GM12892 (cell line): ENCODE measurements at regions not wholly inside any gene's neighbourhood (a gene's known extent, or its start where the extent isn't known, plus 50 kb on each side); places are given as distances from the start of the nearest gene placed in this dataset.

ENCODE experiments used
- DNase-seq: peaks from one replicate; pipeline ENCODE4 v3.0.0; 2011; ENCODE audit not compliant: insufficient read length
- FAIRE-seq: peaks from 2 replicates; lab custom pipeline; 2011; peaks lifted over from hg19 to GRCh38; lab: Jason Lieb, UNC
- POLR2A ChIP-seq: IDR thresholded peaks from 2 replicates; pipeline ENCODE4 v1.6.1; 2011; ENCODE audit warnings: low read depth, low read length, control low read depth
- POLR2AphosphoS5 ChIP-seq: IDR thresholded peaks from 2 replicates; pipeline ENCODE4 v1.6.1; 2011; ENCODE audit warnings: low read depth, low read length, control low read depth
- TAF1 ChIP-seq: IDR thresholded peaks from 2 replicates; pipeline ENCODE4 v1.6.1; 2011; ENCODE audit warnings: low read depth, mild to moderate bottlenecking, control low read depth, low read length, borderline replicate concordance

DNA sequence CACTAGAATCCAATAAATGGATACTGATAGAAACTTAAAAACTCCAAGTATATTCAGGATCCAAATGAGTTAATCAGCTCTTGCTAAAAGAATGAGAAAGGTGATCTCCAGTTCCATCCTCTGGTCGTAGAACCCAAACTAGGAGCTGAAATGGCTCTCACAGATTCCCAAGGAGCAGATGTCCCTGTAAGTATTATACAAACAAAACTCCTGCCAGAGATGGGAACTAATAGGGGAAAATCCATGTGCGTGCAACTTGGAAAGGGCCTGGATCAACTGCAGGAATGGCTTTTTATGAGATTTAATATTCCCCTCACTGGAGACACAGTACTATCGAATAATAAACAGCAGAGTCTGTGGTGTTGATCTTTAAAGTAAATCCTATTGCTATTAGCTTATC is 309.2 kb upstream of the TBX3 start:
- FAIRE-seq (no peak), DNase-seq (no peak)
- TF ChIP-seq POLR2A (no peak), POLR2AphosphoS5 (no peak)

DNA sequence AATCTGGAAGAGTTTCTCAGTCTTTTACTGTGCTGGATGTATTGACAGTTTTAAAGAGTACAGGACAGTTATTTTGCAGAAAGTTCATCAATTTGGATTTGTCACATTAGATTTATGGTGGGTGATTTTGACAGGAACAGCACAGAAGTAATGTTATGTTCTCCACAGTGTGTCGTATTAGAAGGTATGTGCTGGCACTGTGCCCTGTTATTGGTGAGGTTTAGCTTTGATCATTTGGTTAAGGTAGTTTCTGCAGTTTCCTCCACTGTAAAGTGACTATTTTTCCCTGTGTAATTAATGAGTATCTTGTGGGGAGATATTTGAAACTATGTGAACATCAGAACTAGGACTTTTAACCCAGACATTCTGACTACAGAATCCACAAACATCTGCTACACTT is 308.5 kb upstream of the TBX3 start:
- TF ChIP-seq POLR2AphosphoS5 (no peak), POLR2A (no peak), TAF1 (no peak)
- FAIRE-seq: no peak
- no peak for DNase-seq

DNA sequence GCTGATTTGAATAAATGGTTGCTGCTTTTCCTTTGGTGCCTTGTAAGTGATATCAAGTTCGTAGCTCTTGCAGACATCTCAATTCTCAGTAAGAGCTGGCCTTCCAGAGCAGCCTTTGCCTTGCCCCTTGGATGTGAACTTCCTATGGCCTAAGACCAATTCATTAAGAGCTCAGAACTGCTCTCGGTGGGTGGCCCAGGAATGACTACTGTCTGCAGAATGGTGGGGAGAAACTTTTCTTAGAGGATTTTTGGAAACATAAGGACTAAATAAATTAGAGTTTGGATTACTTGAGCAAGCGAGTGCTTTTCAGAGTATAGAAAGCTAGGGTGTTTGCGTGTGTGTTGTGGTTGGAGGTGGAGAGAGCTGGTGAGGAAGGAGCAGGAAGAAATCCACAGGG is 306.4 kb upstream of the TBX3 start:
- FAIRE-seq: no peak
- TF ChIP-seq POLR2AphosphoS5 (no peak), POLR2A (no peak)

DNA sequence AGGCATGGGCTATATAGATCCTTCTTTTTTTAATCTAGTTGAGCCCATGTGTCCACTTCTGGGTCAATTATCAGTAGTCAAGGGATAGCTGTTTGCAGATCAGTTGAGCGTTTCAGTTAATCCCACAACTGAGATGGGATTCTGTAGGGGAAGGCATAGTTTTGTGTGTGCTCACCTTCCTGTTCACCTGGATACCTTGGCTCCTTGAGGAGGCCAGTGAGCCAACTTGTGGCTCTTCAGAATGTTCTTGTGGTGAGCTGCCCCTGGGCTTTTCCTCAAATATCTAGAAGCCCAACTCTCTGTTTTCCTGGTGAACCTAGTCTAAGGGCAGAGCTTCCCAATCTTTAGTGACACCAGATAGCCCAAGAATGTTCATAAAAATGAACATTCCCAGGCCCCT is 302.9 kb upstream of the TBX3 start:
- no peak for FAIRE-seq

More for the DNA sequence above, 306.4 kb upstream of the TBX3 start:
- no peak for DNase-seq

DNA sequence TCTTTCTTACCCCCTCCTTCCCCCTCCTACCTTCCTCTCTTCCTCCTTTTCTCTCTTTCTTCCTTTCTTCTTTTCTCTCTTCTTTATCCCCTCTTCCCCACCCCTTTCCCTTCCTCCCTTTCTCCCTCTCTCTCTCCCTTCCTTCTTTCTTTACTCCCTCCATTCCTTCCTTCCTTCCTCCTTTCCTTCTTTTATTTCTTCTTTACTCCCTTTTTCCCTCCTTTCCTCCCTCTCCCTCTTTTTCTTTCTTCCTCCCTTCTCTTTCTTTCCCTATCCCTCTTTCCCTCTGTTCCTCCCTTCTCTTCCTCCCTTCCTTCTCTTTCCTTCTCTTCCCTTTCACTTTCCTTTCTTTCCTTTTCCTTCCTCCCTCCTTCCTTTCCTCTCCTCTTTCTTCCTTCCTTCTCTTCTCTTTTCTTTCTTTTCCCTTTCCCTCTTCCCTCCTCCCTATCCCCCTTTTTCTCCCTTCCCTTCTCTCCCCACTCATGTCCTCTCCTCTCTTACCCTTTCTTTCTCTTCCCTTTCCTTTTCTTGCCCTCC is 302.3 kb upstream of the TBX3 start:
- FAIRE-seq: no peak
- TF ChIP-seq POLR2A (no peak), POLR2AphosphoS5 (no peak), TAF1 (no peak)
- no peak for DNase-seq

More for the DNA sequence above, 302.9 kb upstream of the TBX3 start:
- TF ChIP-seq POLR2AphosphoS5 (no peak), TAF1 (no peak), POLR2A (no peak)
- no peak for DNase-seq

DNA sequence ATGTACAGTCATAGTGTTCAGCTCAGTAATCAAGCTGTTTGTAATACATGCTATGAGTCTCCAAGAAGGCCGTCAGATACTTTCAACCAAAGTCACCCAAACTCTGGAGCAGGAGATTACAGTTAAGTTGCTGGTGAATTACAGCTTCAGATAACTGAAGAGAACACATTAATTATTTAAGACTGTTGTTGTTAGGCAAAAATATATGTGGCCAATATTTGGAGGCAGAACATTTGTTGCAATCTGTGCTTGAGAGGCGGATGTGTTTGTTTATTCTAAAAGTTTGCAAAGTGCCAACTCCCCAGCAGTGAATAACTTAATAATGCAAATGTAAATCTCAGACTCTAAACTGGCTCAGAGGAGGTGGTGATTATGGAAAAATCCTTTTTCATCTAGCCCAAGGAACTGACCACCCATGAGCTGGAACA is 300.7 kb upstream of the TBX3 start:
- no peak for DNase-seq
- TF ChIP-seq POLR2AphosphoS5: no peak
- TF ChIP-seq POLR2A: no peak
- no peak for TF ChIP-seq TAF1
- no peak for FAIRE-seq

DNA sequence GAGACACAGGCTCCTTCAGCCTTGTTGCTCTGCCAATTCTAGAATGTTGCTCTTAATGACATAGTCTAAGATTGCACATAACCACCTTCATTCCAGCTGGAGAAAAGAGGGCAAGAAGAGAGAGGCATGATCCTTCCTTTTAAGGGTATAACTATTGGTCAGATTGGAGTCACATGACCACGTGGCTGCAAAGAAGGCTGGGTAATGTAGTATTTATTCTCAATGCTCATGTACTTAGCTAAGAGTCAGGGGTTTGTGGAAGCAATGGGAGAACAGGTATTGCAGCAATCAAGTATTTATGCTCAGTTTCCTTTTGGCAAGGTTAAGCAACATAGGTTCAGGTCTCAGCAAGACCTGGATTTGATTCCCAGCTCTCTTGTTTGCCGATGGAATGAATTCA is 298.8 kb upstream of the TBX3 start:
- DNase-seq (no peak), FAIRE-seq (no peak)
- TF ChIP-seq POLR2A (no peak), POLR2AphosphoS5 (no peak)

DNA sequence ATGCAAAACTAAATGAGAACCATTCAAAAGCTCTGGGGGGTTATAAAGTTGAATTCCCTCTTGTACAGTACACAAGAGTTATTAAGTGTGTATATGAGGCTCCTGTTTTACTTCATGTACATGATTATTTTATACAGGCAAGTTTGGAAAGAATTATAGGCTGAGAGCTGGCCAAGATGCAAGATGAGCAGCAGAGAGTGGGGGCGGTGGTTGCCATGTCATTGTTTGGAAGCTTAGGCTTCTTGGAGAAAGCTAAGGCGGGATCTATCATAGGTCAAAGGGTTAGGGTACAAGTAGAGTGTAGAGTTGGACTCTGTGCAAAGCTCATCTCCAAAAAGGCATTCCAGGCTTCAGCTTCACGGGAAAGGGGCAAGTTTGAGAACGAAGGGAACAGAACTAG is 297.1 kb upstream of the TBX3 start:
- no peak for FAIRE-seq
- DNase-seq: no peak
- TF ChIP-seq POLR2AphosphoS5 (no peak), TAF1 (no peak), POLR2A (no peak)

DNA sequence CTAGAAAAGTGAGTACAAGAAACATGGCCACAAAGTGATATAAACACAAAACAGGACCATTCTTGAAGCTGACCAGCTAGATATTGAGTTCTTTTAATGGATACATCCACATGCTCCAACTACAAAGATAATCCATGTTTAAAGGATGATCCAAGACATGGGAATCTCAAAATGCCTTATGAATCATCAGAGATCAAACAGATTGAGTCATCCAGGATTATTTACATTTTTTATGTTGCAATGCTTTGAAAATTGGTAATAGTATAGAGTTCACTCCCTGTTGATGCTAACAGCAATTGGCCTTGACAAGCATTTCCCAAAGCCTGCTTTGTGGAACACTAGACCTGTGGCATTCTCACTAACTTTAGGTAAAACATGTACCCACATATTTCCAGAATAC is 293.0 kb upstream of the TBX3 start:
- DNase-seq (no peak), FAIRE-seq (no peak)
- TF ChIP-seq TAF1 (no peak), POLR2AphosphoS5 (no peak), POLR2A (no peak)

DNA sequence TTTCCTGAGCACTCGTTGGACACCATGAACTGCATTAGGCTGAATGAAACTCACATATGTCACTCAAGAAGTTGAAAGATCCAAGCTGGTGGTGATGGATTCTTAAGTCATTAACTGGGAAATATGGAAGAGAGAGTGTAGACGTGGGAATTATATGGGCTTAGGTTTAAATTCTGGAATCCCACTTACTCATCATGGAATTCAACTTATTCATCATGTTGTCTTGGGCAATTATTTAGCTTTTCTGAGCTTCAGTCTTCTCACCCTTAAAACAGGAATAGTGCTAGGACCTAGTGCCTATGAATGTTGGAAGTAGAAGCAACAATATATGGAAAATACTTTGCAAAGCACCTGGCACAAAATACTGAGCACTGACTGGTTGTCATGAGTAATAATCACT is 292.4 kb upstream of the TBX3 start:
- TF ChIP-seq TAF1 (no peak), POLR2A (no peak), POLR2AphosphoS5 (no peak)
- FAIRE-seq (no peak), DNase-seq (no peak)

DNA sequence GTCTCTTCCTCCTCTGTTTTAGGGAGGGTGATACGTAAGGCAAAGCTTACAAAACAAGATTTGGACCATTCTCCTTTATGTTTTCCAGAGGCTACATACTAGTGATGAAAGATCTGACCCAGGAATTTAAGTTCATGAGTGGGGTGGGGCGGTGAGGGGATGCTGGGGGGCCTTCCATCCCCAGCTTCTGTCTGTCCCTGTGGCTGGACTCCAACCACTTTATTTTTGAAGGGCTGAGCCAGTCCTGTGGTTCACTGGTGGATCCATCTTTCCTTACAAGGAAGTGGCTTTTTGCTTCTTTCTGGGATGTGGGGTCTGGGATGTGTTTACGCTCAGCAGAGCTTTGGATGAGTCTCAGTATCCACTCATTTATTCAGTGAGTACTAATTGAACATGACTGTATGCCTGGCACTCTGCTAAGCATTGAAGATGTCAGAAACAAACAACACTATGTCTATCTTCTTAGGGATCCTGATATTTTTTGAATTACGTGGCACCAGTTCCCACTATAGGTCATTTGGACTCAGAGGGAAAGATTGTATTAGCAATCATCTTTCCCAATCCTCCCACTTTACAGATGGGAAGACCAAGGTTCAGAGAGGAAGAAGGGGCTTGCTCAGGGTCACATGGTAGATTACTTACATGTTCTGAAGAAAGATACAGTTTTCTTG is 291.8 kb upstream of the TBX3 start:
- no peak for FAIRE-seq
- no peak for DNase-seq
- TF ChIP-seq POLR2AphosphoS5 (no peak), TAF1 (no peak), POLR2A (no peak)

DNA sequence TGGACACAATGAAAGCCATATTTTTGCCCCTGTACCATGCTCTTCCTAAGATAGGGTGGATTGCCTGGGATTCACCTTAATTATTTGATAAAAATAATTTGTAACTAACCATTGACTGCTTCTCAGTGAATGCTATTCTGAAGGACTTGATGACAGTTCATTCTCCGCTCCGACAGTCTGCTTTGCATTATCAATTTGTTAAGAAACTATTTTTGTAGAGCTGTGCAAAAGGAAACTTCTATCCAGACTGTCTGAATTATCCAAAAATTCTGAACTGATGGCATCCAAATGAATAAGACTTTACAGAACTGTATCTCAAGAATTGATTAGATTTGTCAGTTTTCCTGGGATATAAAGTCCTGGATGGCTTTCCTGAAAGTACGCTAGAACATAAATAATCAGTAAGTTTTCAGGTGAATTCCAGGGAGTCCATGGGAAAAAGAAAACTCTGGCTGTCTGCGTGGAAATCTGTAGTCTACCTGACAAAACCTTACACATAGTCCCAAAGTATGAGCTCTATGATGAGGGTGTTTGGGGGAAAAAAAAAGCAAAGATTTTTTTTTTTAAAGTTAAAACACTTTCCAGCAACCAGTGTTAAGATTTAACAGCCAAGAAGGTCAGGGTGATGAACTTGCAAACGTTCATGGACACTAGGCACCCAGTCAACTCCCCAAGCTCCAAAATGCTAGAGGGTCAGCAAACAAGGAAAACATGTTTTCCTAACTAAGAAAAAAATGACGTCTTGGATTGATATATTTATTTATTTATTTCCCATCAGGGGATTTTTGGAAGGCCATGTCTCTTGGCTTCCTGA is 291.1 kb upstream of the TBX3 start:
- FAIRE-seq: no peak
- TF ChIP-seq POLR2AphosphoS5: no peak
- no peak for TF ChIP-seq TAF1
- TF ChIP-seq POLR2A: no peak
- DNase-seq: no peak
